Vagina (tissue), 2 donors: ENCODE measurements at regions not wholly inside any gene's neighbourhood (a gene's known extent, or its start where the extent isn't known, plus 50 kb on each side); places are given as distances from the start of the nearest gene placed in this dataset.
"Not testable (repeated sequence)": the region's sequence is repeated elsewhere in the genome, so short reads cannot be mapped to it uniquely, and the experiment has no call there.

Source experiments
- DNase-seq, 2 donors: peaks; one replicate each; pipeline ENCODE4 v3.0.0-alpha.2; 2017; ENCODE audit errors: extremely low spot score in 2 of 2
- H3K27ac ChIP-seq: fragments of 200-600 bp; sonication (generic); one replicate; pipeline ENCODE4 v1.5.1; 2019
- H3K27me3 ChIP-seq: fragments of 200-600 bp; sonication (generic); one replicate; pipeline ENCODE4 v1.5.1; 2019
- H3K36me3 ChIP-seq, 2 donors: fragments of 200-600 bp; sonication (generic); one replicate each; pipeline ENCODE4 v1.5.1; 2017 to 2019
- H3K4me1 ChIP-seq: fragments of 200-600 bp; sonication (generic); one replicate; pipeline ENCODE4 v1.5.1; 2019
- H3K4me3 ChIP-seq, 2 donors: fragments of 200-600 bp; sonication (generic); 1 replicate in 1 of 2; 2 replicates in 1 of 2; pipeline ENCODE4 v1.5.1; 2016 to 2019
- H3K9me3 ChIP-seq: fragments of 200-600 bp; sonication (generic); one replicate; pipeline ENCODE4 v1.5.1; 2019
- intact Hi-C: fragments of 100-400 bp; cut with DNase I; formaldehyde crosslinking; loops from one replicate; pipeline ENCODE4 v1.15.1; 2023

DNA sequence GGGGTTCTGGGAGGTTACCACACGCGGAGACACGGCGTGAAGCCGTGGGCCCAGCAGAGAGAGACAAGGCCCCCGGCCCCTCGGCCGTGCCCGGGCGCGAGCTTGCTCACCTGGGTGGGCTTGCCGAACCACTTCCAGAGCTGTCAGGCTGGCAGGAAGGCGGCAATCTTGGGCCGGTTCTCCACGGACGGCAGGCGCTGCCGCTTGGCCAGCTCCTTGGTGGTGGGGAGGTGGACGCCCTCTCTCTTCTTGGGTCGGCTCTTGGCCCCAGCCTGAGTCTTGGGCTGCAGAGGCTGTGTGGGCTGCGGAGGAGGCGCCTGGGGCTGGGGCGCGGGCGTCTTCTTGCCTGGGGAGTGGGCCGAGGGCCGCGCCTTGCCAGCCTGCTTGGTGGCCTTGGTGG lies 426.5 kb upstream of the ZNF722 start:
- intact Hi-C loops, H3K9me3 ChIP-seq, H3K27me3 ChIP-seq, H3K27ac ChIP-seq, H3K4me3 ChIP-seq, H3K4me1 ChIP-seq, H3K36me3 ChIP-seq, DNase-seq: not testable (repeated sequence)

DNA sequence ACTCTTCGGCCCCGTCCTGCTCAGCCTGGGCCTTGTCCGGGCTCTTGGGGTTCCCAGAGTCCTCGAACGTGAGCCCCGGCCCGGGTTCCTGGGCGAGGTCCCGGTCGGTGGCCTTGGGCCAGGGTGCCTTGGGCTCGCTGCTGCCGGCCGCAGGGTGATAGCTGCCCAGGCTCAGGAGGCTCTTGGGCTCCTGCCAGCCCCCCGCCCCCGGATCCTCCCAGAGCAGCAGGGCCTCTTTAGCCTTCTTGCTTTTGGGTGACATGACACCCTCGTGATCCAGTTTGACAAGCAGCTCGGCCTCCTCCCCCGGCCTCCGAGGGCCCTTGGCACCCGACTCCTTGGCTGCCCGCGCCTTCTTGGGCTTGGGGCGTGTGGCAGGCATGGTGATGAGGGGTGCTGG lies 425.7 kb upstream of the ZNF722 start:
- H3K27ac ChIP-seq, H3K36me3 ChIP-seq, H3K4me1 ChIP-seq, H3K27me3 ChIP-seq, H3K9me3 ChIP-seq, intact Hi-C loops, H3K4me3 ChIP-seq: not testable (repeated sequence)
- DNase-seq: peak in 1 of 2 donors; percentile 70

DNA sequence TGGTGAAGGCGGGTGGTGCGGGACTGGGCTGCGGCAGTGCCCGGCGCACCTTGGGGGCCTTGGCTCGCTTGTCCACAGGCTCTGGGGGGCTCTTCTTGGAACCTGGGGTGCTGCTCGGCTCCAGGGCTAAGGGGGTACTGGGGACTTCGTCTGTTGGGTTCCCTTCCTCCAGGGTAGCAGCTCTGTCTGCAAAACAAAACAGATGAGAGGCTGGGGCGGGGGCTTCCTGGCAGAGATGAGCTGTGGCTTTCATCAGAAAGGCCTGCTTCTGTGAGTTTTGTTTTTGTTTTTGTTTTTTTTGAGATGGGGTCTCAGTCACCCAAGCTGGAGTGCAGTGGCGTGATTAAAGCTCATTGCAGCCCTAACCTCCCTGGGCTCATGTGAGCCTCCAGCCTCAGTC lies 425.2 kb upstream of the ZNF722 start:
- DNase-seq, intact Hi-C loops, H3K4me1 ChIP-seq, H3K27ac ChIP-seq, H3K4me3 ChIP-seq, H3K27me3 ChIP-seq, H3K9me3 ChIP-seq, H3K36me3 ChIP-seq: not testable (repeated sequence)

DNA sequence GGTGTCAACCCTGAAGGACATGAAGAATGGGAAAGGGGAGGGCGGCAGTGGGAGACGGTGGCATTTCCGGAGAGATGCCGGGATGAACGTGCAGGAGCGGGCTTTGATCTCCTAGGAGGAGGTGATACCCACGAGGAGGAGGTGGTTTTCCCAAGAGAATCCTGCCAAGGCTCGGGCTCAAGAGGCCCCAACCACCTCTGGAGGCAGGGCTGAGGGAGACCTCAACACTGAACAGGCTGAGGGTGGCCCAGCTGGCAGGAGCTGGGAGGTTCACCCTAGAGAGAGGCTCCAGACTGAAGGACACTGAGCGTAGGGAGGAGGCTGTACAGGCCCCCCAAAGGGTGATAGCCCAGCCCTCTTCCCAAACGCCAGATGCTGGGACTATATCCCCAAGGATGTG lies 422.2 kb upstream of the ZNF722 start:
- DNase-seq, H3K9me3 ChIP-seq, intact Hi-C loops: not testable (repeated sequence)

DNA sequence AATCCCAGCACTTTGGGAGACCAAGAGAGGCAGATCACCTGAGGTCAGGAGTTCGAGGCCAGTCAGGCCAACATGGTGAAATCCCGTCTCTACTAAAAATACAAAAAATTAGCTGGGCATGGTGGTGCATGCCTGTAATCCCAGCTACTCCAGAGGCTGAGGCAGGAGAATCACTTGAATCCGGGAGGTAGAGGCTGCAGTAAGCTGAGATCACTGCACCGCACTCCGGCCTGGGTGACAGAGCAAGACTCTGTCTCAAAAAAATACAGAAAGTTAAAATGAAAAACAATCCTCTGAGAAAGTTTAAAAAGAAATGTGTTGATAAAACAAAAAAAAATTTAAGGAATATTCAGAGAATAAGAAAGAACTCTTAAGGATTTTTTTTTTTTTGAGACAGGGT lies 421.6 kb upstream of the ZNF722 start:
- H3K4me3 ChIP-seq, intact Hi-C loops, H3K9me3 ChIP-seq, H3K27ac ChIP-seq, H3K4me1 ChIP-seq, DNase-seq, H3K27me3 ChIP-seq, H3K36me3 ChIP-seq: not testable (repeated sequence)

More for the DNA sequence above, 422.2 kb upstream of the ZNF722 start:
- H3K27ac ChIP-seq, H3K4me3 ChIP-seq, H3K4me1 ChIP-seq, H3K36me3 ChIP-seq, H3K27me3 ChIP-seq: not testable (repeated sequence)

DNA sequence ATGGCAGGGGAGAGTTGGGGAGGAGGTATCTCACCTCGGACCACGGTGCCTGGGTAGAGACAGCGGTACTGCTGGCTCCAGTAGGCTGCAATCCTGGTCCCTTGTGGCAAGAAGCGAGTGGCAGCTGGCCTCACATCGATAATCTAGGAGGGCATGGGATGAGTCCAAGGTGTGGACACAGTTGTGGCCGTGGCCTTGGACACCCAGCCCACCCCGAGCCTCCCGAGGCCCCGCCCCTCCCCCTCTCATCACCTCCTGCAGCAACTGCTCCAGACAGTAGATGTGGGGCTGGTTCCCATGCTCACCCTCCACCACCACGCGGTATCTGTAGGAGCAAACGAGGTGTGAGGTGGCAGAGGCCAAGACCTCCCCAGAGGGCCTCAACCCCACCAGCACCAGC lies 418.6 kb upstream of the ZNF722 start:
- H3K36me3 ChIP-seq, H3K27me3 ChIP-seq, H3K4me1 ChIP-seq, H3K27ac ChIP-seq, intact Hi-C loops, H3K4me3 ChIP-seq, H3K9me3 ChIP-seq: not testable (repeated sequence)
- DNase-seq: peak in 1 of 2 donors; percentile 84

DNA sequence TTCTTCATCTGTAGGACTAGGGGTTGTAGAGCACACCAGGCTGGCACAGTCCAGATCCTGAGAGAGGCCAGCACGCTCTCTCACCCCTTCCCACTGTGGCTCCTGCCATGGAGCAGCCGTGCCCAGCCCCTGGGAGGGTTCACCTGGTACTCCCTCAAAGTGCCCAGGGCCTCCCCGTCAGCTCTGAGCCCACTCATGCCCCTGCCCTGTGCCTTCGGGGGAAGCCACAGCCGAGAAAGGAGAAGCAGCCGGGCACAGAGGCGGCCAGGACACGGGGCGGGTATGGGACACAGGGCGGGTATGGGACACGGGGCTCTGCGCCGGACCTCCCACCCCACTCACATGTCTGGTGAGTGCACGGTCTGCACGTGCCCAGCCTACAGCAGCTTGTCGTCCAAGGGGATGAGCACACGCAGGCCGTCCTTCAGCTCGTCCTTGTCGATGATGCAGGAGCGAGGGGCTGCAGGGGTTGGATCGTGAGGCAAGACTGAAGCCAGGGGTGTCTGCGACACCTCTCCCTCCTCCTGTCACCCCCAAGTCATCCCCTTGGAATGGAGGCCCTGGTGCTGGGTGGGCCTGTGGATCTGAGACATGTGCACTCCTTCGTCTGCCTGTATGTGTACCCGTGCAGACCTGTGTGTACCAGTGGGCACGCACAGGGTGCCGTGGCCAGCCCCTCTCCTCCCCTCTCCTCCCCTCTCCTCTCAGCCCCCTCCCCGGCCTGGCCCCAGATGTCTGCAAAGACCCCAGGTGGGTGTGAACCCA lies 417.9 kb upstream of the ZNF722 start:
- H3K9me3 ChIP-seq, intact Hi-C loops: not testable (repeated sequence)
- peak in 1 of 2 donors; percentile 79 for DNase-seq

DNA sequence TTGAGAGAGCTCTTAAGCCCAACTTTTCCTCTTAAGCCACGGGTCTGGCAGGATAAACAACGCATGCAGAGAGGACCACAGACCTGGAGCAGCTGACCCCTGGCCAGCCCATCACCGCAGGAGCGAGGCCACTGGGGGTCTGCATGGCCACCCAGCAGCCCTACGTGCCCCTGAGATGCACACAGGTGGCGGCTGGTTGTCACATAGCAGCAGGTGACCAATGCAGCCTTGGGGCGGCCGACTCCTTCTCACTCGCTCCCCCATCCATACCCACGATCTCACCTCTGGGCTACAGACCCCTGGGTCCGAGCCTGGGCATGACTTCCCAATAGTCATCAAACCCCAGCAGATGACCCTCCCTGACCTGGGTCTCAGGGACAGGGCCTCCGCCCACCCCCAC lies 415.9 kb upstream of the ZNF722 start:
- DNase-seq, H3K4me3 ChIP-seq, intact Hi-C loops, H3K27me3 ChIP-seq, H3K4me1 ChIP-seq, H3K36me3 ChIP-seq, H3K9me3 ChIP-seq, H3K27ac ChIP-seq: not testable (repeated sequence)

More for the DNA sequence above, 417.9 kb upstream of the ZNF722 start:
- not testable (repeated sequence) for H3K4me1 ChIP-seq, H3K27ac ChIP-seq, H3K4me3 ChIP-seq, H3K27me3 ChIP-seq, H3K36me3 ChIP-seq

DNA sequence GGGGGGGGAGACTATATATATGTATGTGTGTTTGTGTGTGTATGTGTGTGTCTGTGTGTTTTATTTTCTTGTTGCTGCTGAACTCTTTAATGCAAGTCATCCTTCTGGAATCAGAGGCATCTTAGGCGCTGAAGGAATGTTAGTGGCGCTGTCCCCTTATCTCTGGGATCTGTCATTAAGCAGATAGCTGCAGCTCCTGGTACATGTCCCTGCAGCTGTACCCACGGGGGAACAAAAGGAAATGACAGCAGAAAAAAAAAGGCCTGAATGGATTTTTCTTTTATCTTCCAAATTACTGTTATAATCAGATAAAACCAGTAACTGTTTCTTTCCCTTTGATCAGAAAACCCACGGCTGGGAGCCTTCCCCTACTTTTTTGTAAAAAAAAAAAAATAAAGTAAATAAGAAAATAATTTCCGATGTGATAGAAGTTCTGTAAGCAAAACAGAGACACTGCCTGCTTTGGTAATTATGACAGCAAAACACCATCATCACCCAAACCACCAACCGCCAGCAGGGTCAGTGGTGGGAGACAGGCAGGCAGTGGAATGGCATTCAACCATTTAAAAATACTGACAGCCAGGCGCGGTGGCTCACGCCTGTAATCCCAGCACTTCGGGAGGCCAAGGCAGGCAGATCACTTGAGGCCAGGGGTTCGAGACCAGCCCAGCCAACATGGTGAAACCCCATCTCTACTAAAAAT lies 411.3 kb upstream of the ZNF722 start:
- intact Hi-C loops: not testable (repeated sequence)

DNA sequence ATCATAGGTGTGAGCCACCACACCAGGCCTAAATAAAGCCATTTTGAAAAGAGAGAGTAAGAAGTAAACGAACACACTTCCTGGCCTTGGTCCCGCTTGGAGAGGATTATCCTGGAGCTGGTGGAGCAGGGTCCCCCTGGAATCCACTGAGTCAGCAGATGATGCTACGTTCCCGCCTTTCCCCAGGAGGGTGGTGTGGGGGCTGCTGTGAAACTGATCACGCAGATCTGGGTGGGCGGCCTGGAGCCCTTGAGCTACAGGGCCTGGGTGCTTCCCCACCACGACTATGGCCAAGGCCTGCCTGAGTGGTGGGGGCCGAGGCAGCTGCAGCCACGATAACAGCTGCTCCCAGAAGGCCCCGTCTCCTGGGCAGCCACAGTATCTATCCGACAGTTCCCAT lies 407.4 kb upstream of the ZNF722 start:
- H3K4me1 ChIP-seq, H3K9me3 ChIP-seq, H3K36me3 ChIP-seq, H3K4me3 ChIP-seq, H3K27ac ChIP-seq, intact Hi-C loops, H3K27me3 ChIP-seq, DNase-seq: not testable (repeated sequence)

More for the DNA sequence above, 411.3 kb upstream of the ZNF722 start:
- H3K36me3 ChIP-seq, DNase-seq, H3K4me3 ChIP-seq, H3K27me3 ChIP-seq, H3K27ac ChIP-seq, H3K9me3 ChIP-seq, H3K4me1 ChIP-seq: not testable (repeated sequence)

DNA sequence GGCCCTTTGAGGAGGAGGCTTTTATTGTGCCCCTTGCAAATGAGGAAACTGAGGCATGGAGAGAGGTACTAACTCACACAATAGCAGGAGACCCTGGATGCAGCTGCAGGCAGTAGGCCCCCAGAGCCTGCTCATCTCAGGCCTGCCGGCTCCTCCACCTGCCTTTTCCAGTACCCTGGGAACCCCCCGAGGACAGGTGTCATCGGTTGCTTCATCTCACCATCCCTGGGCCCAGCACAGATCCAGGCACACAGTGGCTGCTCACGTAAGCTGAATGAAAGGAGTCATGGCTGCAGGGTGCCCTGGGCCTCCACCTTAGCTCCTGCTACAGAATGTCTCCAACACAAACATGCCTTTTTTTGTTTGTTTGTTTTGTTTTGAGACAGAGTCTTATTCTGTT lies 394.8 kb upstream of the ZNF722 start:
- H3K9me3 ChIP-seq, H3K36me3 ChIP-seq, H3K4me3 ChIP-seq, H3K4me1 ChIP-seq, DNase-seq, intact Hi-C loops, H3K27me3 ChIP-seq, H3K27ac ChIP-seq: not testable (repeated sequence)

DNA sequence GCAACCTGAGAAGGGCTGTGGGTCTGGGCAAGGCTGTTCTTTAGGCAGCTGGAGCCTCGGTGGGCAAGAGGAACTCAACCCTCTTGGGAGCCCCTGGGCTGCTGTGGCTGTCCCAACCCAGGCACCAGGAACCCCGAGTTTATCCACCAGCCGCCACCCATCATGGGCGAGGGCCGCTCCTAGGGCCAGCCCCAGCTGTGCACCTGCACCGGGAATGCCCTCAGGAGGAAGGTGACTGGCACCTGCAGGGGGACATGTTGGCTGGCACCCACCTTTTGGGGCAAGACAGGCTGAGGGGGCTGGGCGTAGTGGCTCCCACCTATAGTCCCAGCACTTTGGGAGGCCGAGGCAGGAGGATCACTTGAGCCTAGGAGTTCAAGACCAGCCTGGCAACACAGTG lies 393.8 kb upstream of the ZNF722 start:
- H3K27me3 ChIP-seq, H3K4me3 ChIP-seq, DNase-seq, H3K36me3 ChIP-seq, H3K4me1 ChIP-seq, H3K9me3 ChIP-seq, intact Hi-C loops, H3K27ac ChIP-seq: not testable (repeated sequence)

DNA sequence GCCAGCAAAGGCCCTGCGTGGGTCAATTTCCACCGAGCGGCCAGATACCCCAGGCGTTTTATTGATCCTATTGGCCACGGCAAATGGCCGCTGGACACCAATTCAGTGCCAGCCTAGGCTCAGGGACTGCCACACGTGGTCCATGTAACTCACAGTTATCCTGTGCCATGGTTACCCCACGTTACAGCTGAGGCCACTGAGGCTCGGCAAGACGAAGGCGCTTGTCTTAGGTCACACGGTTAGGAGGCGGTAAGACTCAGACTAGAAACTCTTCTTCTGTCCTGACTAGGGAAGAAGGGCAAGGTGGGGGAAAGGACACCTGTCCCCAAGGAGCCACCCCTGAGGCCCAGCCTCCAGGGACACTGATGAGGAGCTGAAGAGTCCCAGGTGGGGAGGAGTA lies 381.1 kb upstream of the ZNF722 start:
- H3K4me3 ChIP-seq, H3K27ac ChIP-seq, DNase-seq, H3K36me3 ChIP-seq, H3K27me3 ChIP-seq, H3K9me3 ChIP-seq, H3K4me1 ChIP-seq, intact Hi-C loops: not testable (repeated sequence)

DNA sequence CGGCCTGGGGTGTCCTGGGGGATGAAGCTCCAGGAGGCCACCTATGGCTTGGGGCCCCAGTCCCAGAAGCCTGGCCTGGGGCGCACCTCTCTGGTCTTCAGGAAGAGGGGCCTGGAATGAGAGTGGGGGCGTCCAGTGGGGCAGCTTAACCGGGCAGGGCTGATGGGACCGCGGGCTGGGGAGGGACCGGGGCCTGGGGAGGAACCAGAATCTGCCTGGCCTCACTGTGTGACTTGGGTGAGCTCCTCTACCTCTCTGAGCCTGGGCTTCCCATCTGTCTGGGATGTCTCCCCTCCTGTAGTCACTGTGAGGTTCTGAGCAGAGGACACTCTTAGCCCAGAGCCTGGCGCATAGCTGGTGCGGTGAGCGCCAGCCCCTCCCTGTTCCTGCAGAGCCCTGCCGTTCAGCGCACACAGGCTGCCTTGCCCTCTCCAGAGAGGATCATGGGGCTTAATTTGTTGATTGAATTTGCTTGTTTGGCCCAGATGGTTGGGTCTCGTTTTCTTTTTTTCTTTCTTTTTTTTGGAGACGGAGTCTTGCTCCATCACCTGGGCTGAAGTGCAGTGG lies 378.4 kb upstream of the ZNF722 start:
- H3K27ac ChIP-seq, H3K9me3 ChIP-seq, DNase-seq, H3K4me3 ChIP-seq, H3K27me3 ChIP-seq, H3K4me1 ChIP-seq, H3K36me3 ChIP-seq, intact Hi-C loops: not testable (repeated sequence)
